ENCODE measurements at regions not wholly inside any gene's neighbourhood (a gene's known extent, or its start where the extent isn't known, plus 50 kb on each side); places are given as distances from the start of the nearest gene placed in this dataset.

GRCh38 chr10:111784436-111784835, 399.1 kb downstream of the GPAM start:
- no peaks in the 10 kb centered on the region for H3K36me3 ChIP-seq (ENCODE audit: control insufficient read depth in 2 of 2, insufficient read depth in 2 of 2, low read length in 1 of 2)
- BruUV-seq (replicated peaks): no TSS peak
- TF ChIP-seq USF2 (IDR thresholded peaks at IDR 0.05; ENCODE audit: borderline replicate concordance, low read depth, low read length) (no peak), HCFC1 (IDR thresholded peaks at IDR 0.05; ENCODE audit: low read length) (no peak), KDM1A (IDR thresholded peaks at IDR 0.05; ENCODE audit: borderline replicate concordance) (no peak), SUZ12 (IDR thresholded peaks at IDR 0.05; ENCODE audit: unreplicated experiment) (no peak), NR2F1 (conservative IDR thresholded peaks at IDR 0.05) (no peak), ZBTB40 (IDR thresholded peaks at IDR 0.05; ENCODE audit: borderline replicate concordance) (no peak), TAF1 (IDR thresholded peaks at IDR 0.05; ENCODE audit: borderline replicate concordance, low read depth, low read length) (no peak)

More at GRCh38 chr10:111784436-111784835, 399.1 kb downstream of the GPAM start:
- POLR2A ChIA-PET: no interaction called here
- Histone ChIP-seq H3K4me3 (no peak overlapping the region), H2AFZ (ENCODE audit: control insufficient read depth, low read depth, low read length) (no peak overlapping the region), H3K27me3 (replicated peaks in 1 of 2; ENCODE audit: control insufficient read depth in 2 of 2, insufficient read depth in 2 of 2, low read length in 1 of 2) (no peaks in the 10 kb centered on the region), H3K27ac (ENCODE audit: control insufficient read depth, insufficient read depth) (no peak overlapping the region), H3K9ac (ENCODE audit: control insufficient read depth, insufficient read depth, low read length) (no peak overlapping the region), H3K9me3 (replicated peaks; ENCODE audit: control insufficient read depth, insufficient read depth, low read length) (no peaks in the 10 kb centered on the region), H4K20me1 (ENCODE audit: control insufficient read depth, insufficient read depth) (no peaks in the 10 kb centered on the region), H3K4me1 (ENCODE audit: control insufficient read depth, insufficient read depth, low read length) (no peaks in the 10 kb centered on the region), H3K4me2 (ENCODE audit: control insufficient read depth, insufficient read depth) (no peak overlapping the region), H3K79me2 (ENCODE audit: control insufficient read depth, insufficient read depth, low read length) (no peaks in the 10 kb centered on the region)
- DNase-seq (ENCODE audit: low read depth, low spot score): no peak
- FAIRE-seq: no peak
- SMC1A ChIA-PET (ENCODE audit: uncharacterized antibody, unreplicated experiment): no interaction called here
- RAD21 ChIA-PET (ENCODE audit: unreplicated experiment): no interaction called here
- CTCF ChIA-PET: no interaction called here
- intact Hi-C loops (cut with micrococcal nuclease; ENCODE audit: unreplicated experiment): no loop called here
- in situ Hi-C loops (cut with MboI): no loop called here
- ATAC-seq: no peak
- WGBS (ENCODE audit: insufficient coverage, insufficient replicate concordance, low lambda C conversion rate, missing lambda C conversion rate): 0% methylated on average over 1 of the region's 1 CpG
